GM23338 (cell line): ENCODE measurements at regions not wholly inside any gene's neighbourhood (a gene's known extent, or its start where the extent isn't known, plus 50 kb on each side); places are given as distances from the start of the nearest gene placed in this dataset.
A peak's percentile ranks its signal among the peaks of the same experiment; 100 is the strongest.
"Not testable (repeated sequence)": the region's sequence is repeated elsewhere in the genome, so short reads cannot be mapped to it uniquely, and the experiment has no call there.

Experiments
- ATAC-seq: fragments of 200-7000 bp; cut with Tn5 transposase; 3 replicates; pipeline ENCODE4 v1.9.1; 2020
- DNase-seq: peaks from one replicate; pipeline ENCODE4 v3.0.0-alpha.2; 2015; ENCODE audit warnings: low spot score
- H2AFZ ChIP-seq: fragments of 200-600 bp; sonication (generic); 2 replicates; pipeline ENCODE4 v1.8.0; 2016; ENCODE audit warnings: antibody characterized with exemption, mild to moderate bottlenecking, moderate library complexity
- H3F3A ChIP-seq: fragments of 200-600 bp; sonication (generic); replicated peaks from 2 replicates; pipeline ENCODE4 v1.8.0; 2017; ENCODE audit warnings: antibody characterized with exemption, mixed run types, low read depth
- H3K27ac ChIP-seq: fragments of 200-600 bp; sonication (generic); 2 replicates; pipeline ENCODE4 v1.6.1; 2016; ENCODE audit warnings: low read depth
- H3K27me3 ChIP-seq: fragments of 200-600 bp; sonication (generic); 2 replicates; pipeline ENCODE4 v1.8.0; 2016; ENCODE audit warnings: mild to moderate bottlenecking, mixed run types, moderate library complexity; ENCODE audit not compliant: insufficient read depth
- H3K36me3 ChIP-seq: fragments of 200-600 bp; sonication (generic); 2 replicates; pipeline ENCODE4 v1.8.0; 2016; ENCODE audit warnings: mild to moderate bottlenecking; ENCODE audit not compliant: insufficient read depth
- H3K4me1 ChIP-seq: fragments of 200-600 bp; sonication (generic); 2 replicates; pipeline ENCODE4 v1.8.0; 2016; ENCODE audit warnings: mild to moderate bottlenecking, moderate library complexity; ENCODE audit not compliant: insufficient read depth
- H3K4me2 ChIP-seq: fragments of 200-600 bp; sonication (generic); 2 replicates; pipeline ENCODE4 v1.7.1; 2017; ENCODE audit warnings: mixed run types
- H3K4me3 ChIP-seq: fragments of 200-600 bp; sonication (generic); 2 replicates; pipeline ENCODE4 v1.6.1; 2016; ENCODE audit warnings: mixed run types
- H3K79me2 ChIP-seq: fragments of 200-600 bp; sonication (generic); replicated peaks from 2 replicates; pipeline ENCODE4 v1.8.0; 2017; ENCODE audit warnings: mild to moderate bottlenecking; ENCODE audit not compliant: insufficient read depth
- H3K9me2 ChIP-seq: fragments of 200-600 bp; sonication (generic); 2 replicates; pipeline ENCODE4 v1.8.0; 2017; ENCODE audit not compliant: insufficient read depth
- H4K20me1 ChIP-seq: fragments of 200-600 bp; sonication (generic); replicated peaks from 2 replicates; pipeline ENCODE4 v1.8.0; 2017; ENCODE audit warnings: mild to moderate bottlenecking; ENCODE audit not compliant: insufficient read depth
- H3K27ac Mint-ChIP-seq: 2 replicates; pipeline ENCODE4 v1.8.0; 2020; ENCODE audit warnings: inconsistent platforms, mild to moderate bottlenecking, moderate library complexity, mixed read lengths
- H3K27me3 Mint-ChIP-seq: 3 replicates; pipeline ENCODE4 v1.8.0; 2022; ENCODE audit warnings: low read depth, mild to moderate bottlenecking, moderate library complexity, mixed read lengths, inconsistent platforms; ENCODE audit not compliant: insufficient read depth, poor library complexity
- H3K36me3 Mint-ChIP-seq: 3 replicates; pipeline ENCODE4 v1.8.0; 2021; ENCODE audit warnings: low read depth, mild to moderate bottlenecking, inconsistent platforms, moderate library complexity, mixed read lengths
- H3K4me1 Mint-ChIP-seq: 3 replicates; pipeline ENCODE4 v1.8.0; 2020; ENCODE audit warnings: mild to moderate bottlenecking, inconsistent platforms, mixed read lengths
- H3K4me3 Mint-ChIP-seq: 3 replicates; pipeline ENCODE4 v1.8.0; 2021; ENCODE audit warnings: moderate library complexity, mild to moderate bottlenecking, inconsistent platforms, mixed read lengths
- H3K9me3 Mint-ChIP-seq: 3 replicates; pipeline ENCODE4 v1.8.0; 2020; ENCODE audit warnings: moderate library complexity, mild to moderate bottlenecking, inconsistent platforms, mixed read lengths
- ETS1 ChIP-seq: IDR thresholded peaks from 2 replicates; pipeline ENCODE4 v1.6.1; 2016; ENCODE audit warnings: antibody characterized with exemption
- EZH2phosphoT487 ChIP-seq: fragments of 200-600 bp; sonication (generic); IDR thresholded peaks from one replicate; pipeline ENCODE4 v1.8.1; 2018; ENCODE audit warnings: antibody characterized with exemption; ENCODE audit not compliant: unreplicated experiment
- JUNB ChIP-seq: IDR thresholded peaks from one replicate; pipeline ENCODE4 v1.6.1; 2016; ENCODE audit warnings: antibody characterized with exemption; ENCODE audit not compliant: unreplicated experiment
- NANOG ChIP-seq: IDR thresholded peaks from 2 replicates; pipeline ENCODE4 v1.6.1; 2016; ENCODE audit warnings: antibody characterized with exemption, borderline replicate concordance
- STAT1 ChIP-seq: IDR thresholded peaks from one replicate; pipeline ENCODE4 v1.6.1; 2016; ENCODE audit warnings: antibody characterized with exemption; ENCODE audit not compliant: unreplicated experiment
- ZNF331 ChIP-seq: fragments of 250-450 bp; sonication (Bioruptor Pico); IDR thresholded peaks from 2 replicates; pipeline ENCODE4 v1.5.0; 2020; ENCODE audit warnings: low read depth, mild to moderate bottlenecking, moderate library complexity
- ZNF462 ChIP-seq: fragments of 250-450 bp; sonication (Bioruptor Pico); IDR thresholded peaks from 2 replicates; pipeline ENCODE4 v1.5.0; 2020; ENCODE audit warnings: mild to moderate bottlenecking, moderate library complexity

GRCh38 chr12:20109676-20110075, 258.7 kb upstream of the PDE3A start:
- DNase-seq (peak; percentile 17), ATAC-seq (peak; percentile 61)
- Histone ChIP-seq H3K4me1 (peaks cover 21% of the 10 kb centered on the region), H3F3A (no peaks in the 10 kb centered on the region), H3K4me3 (peak overlapping the region; percentile 23), H4K20me1 (no peaks in the 10 kb centered on the region), H3K79me2 (no peaks in the 10 kb centered on the region), H3K27ac (no peak overlapping the region; the same call in 1 of the 2 replicates), H3K9me2 (peaks cover 9% of the 10 kb centered on the region), H2AFZ (0 out of 2 replicates have a peak overlapping the region, but pooled peaks have one; percentile 1), H3K4me2 (peak overlapping the region; percentile 52), H3K27me3 (no peaks in the 10 kb centered on the region), H3K36me3 (no peaks in the 10 kb centered on the region)
- peaks cover 16% of the 10 kb centered on the region for H3K4me1 Mint-ChIP-seq
- no peak for TF ChIP-seq JUNB
- peak overlapping the region; percentile 91 for H3K27ac Mint-ChIP-seq
- H3K36me3 Mint-ChIP-seq: peaks cover 10% of the 10 kb centered on the region; the same call in 2 of the 3 replicates
- H3K27me3 Mint-ChIP-seq: peaks cover 3% of the 10 kb centered on the region
- H3K4me3 Mint-ChIP-seq: no peak overlapping the region
- peaks cover 14% of the 10 kb centered on the region for H3K9me3 Mint-ChIP-seq

- not testable (repeated sequence) for H4K20me1 ChIP-seq, H3K27ac ChIP-seq, H3K4me3 Mint-ChIP-seq, H3K4me2 ChIP-seq, H3K27me3 ChIP-seq, H3K79me2 ChIP-seq, H3K4me1 Mint-ChIP-seq, H3K27ac Mint-ChIP-seq, DNase-seq, ATAC-seq, H3K27me3 Mint-ChIP-seq, H3K4me3 ChIP-seq, H2AFZ ChIP-seq, H3K36me3 Mint-ChIP-seq, H3K36me3 ChIP-seq, H3F3A ChIP-seq, H3K4me1 ChIP-seq
- H3K9me2 ChIP-seq: peaks cover 20% of the 10 kb centered on the region
- peaks cover 15% of the 10 kb centered on the region for H3K9me3 Mint-ChIP-seq
These were observed 253.0 kb upstream of the PDE3A start for GRCh38 chr12:20115371-20115770.

- Histone ChIP-seq H3K36me3 (no peaks in the 10 kb centered on the region), H3K79me2 (no peaks in the 10 kb centered on the region), H3K4me1 (no peaks in the 10 kb centered on the region; the same call in 1 of the 2 replicates), H2AFZ (no peak overlapping the region), H3K27ac (no peak overlapping the region), H3K27me3 (no peaks in the 10 kb centered on the region), H3K4me3 (no peak overlapping the region), H4K20me1 (no peaks in the 10 kb centered on the region), H3F3A (no peaks in the 10 kb centered on the region), H3K9me2 (peaks cover 12% of the 10 kb centered on the region), H3K4me2 (no peak overlapping the region)
- Mint-ChIP-seq H3K27me3 (no peaks in the 10 kb centered on the region), H3K4me3 (no peak overlapping the region), H3K36me3 (peaks cover 7% of the 10 kb centered on the region; the same call in 1 of the 3 replicates), H3K27ac (no peak overlapping the region), H3K4me1 (peaks cover 6% of the 10 kb centered on the region; the same call in 2 of the 3 replicates), H3K9me3 (peaks cover 10% of the 10 kb centered on the region)
- no peak for ATAC-seq
- DNase-seq: no peak
- TF ChIP-seq ETS1 (no peak), ZNF331 (CRISPR knock-in tag) (no peak), NANOG (no peak), ZNF462 (CRISPR knock-in tag) (no peak), STAT1 (no peak), EZH2phosphoT487 (no peak)
These were observed 248.5 kb upstream of the PDE3A start for GRCh38 chr12:20119596-20120402.
